Testis (tissue), 2 donors: ENCODE measurements at regions not wholly inside any gene's neighbourhood (a gene's known extent, or its start where the extent isn't known, plus 50 kb on each side); places are given as distances from the start of the nearest gene placed in this dataset.

Experiments used
- CTCF ChIP-seq, 3 experiments: fragments of 450-650 bp in 2 of 3; fragments of 200-600 bp in 1 of 3; sonication (generic) in 1 of 3; IDR thresholded peaks; one replicate each; pipeline ENCODE4 v1.5.1; 2016 to 2019; ENCODE audit warnings: antibody characterized with exemption in 3 of 3, mild to moderate bottlenecking in 2 of 3, moderate library complexity in 1 of 3
- POLR2A ChIP-seq: fragments of 450-650 bp; IDR thresholded peaks from one replicate; pipeline ENCODE4 v1.6.1; 2017; ENCODE audit warnings: antibody characterized with exemption, mild to moderate bottlenecking, moderate library complexity

- no peak for TF ChIP-seq CTCF (IDR thresholded peaks at IDR 0.05)
- TF ChIP-seq POLR2A = no peak
Observed at GRCh38 chr9:129355631-129356030, 177.6 kb upstream of the IER5L start.
